ENCODE measurements at regions not wholly inside any gene's neighbourhood (a gene's known extent, or its start where the extent isn't known, plus 50 kb on each side); places are given as distances from the start of the nearest gene placed in this dataset.

- no peak for DNase-seq
- H3K27ac Mint-ChIP-seq = no peak overlapping the region
- H3K36me3 ChIP-seq (ENCODE audit: control insufficient read depth, insufficient read depth, low read length) = no peaks in the 10 kb centered on the region
- no peak for TF ChIP-seq CTCF (conservative IDR thresholded peaks at IDR 0.05)
- H3K27me3 Mint-ChIP-seq (ENCODE audit: insufficient read depth) = no peaks in the 10 kb centered on the region
- no peaks in the 10 kb centered on the region for H3K36me3 Mint-ChIP-seq (ENCODE audit: low read depth)
- no peak overlapping the region for H3K27ac ChIP-seq (ENCODE audit: low read depth, low read length)
- no peaks in the 10 kb centered on the region for H3K27me3 ChIP-seq (ENCODE audit: control insufficient read depth, insufficient read depth, low read length, poor library complexity, severe bottlenecking)
- WGBS, 2 experiments (ENCODE audit: insufficient coverage in 1 of 2, insufficient read length in 1 of 2) = 94% methylated on average over 1 of the region's 1 CpG; no CpG with 5 or more reads in 1 of the 2 experiments
- H3K9ac ChIP-seq (ENCODE audit: extremely low read depth, low read length, poor library complexity, severe bottlenecking) = no peak overlapping the region
- H3K9me3 ChIP-seq (ENCODE audit: control insufficient read depth, low read length) = peaks cover 2% of the 10 kb centered on the region
- no peaks in the 10 kb centered on the region for H3K9me3 Mint-ChIP-seq
- H3K4me1 ChIP-seq (ENCODE audit: control insufficient read depth, insufficient read depth, low read length) = peaks cover 8% of the 10 kb centered on the region
- no peak overlapping the region for H3K4me3 ChIP-seq (ENCODE audit: low read length)
- peaks cover 19% of the 10 kb centered on the region for H3K4me1 Mint-ChIP-seq
- H3K4me3 Mint-ChIP-seq = no peak overlapping the region
Measured at GRCh38 chr3:17806876-17807275, 64.4 kb upstream of the TBC1D5 start.

GRCh38 chr3:17806201-17806600, 63.8 kb upstream of the TBC1D5 start:
- Mint-ChIP-seq H3K27me3 (ENCODE audit: insufficient read depth) (no peaks in the 10 kb centered on the region), H3K9me3 (no peaks in the 10 kb centered on the region), H3K4me3 (no peak overlapping the region), H3K27ac (no peak overlapping the region), H3K4me1 (peaks cover 16% of the 10 kb centered on the region), H3K36me3 (ENCODE audit: low read depth) (no peaks in the 10 kb centered on the region)
- no peaks in the 10 kb centered on the region for H3K36me3 ChIP-seq (ENCODE audit: control insufficient read depth, insufficient read depth, low read length)
- no peak for TF ChIP-seq CTCF (conservative IDR thresholded peaks at IDR 0.05)
- peaks cover 6% of the 10 kb centered on the region for H3K4me1 ChIP-seq (ENCODE audit: control insufficient read depth, insufficient read depth, low read length)
- H3K27ac ChIP-seq (ENCODE audit: low read depth, low read length) = no peak overlapping the region
- DNase-seq = no peak
- H3K9ac ChIP-seq (ENCODE audit: extremely low read depth, low read length, poor library complexity, severe bottlenecking) = no peak overlapping the region
- no peak overlapping the region for H3K4me3 ChIP-seq (ENCODE audit: low read length)
- no peaks in the 10 kb centered on the region for H3K27me3 ChIP-seq (ENCODE audit: control insufficient read depth, insufficient read depth, low read length, poor library complexity, severe bottlenecking)
- 96 to 100% methylated on average over 5 of the region's 5 CpGs for WGBS, 2 experiments (ENCODE audit: insufficient coverage in 1 of 2, insufficient read length in 1 of 2)
- H3K9me3 ChIP-seq (ENCODE audit: control insufficient read depth, low read length) = no peaks in the 10 kb centered on the region

GRCh38 chr3:17805461-17805940, 63.1 kb upstream of the TBC1D5 start:
- H3K27ac Mint-ChIP-seq = no peak overlapping the region
- H3K36me3 Mint-ChIP-seq (ENCODE audit: low read depth) = no peaks in the 10 kb centered on the region
- no peak overlapping the region for H3K4me3 ChIP-seq (ENCODE audit: low read length)
- no peaks in the 10 kb centered on the region for H3K27me3 ChIP-seq (ENCODE audit: control insufficient read depth, insufficient read depth, low read length, poor library complexity, severe bottlenecking)
- no peak for DNase-seq
- no peak overlapping the region for H3K9ac ChIP-seq (ENCODE audit: extremely low read depth, low read length, poor library complexity, severe bottlenecking)
- 92% methylated on average over 1 of the region's 1 CpG; no CpG with 5 or more reads in 1 of the 2 experiments for WGBS, 2 experiments (ENCODE audit: insufficient coverage in 1 of 2, insufficient read length in 1 of 2)
- H3K27ac ChIP-seq (ENCODE audit: low read depth, low read length) = no peak overlapping the region
- H3K9me3 Mint-ChIP-seq = no peaks in the 10 kb centered on the region
- H3K4me1 Mint-ChIP-seq = peaks cover 15% of the 10 kb centered on the region
- peaks cover 6% of the 10 kb centered on the region for H3K4me1 ChIP-seq (ENCODE audit: control insufficient read depth, insufficient read depth, low read length)
- H3K4me3 Mint-ChIP-seq = no peak overlapping the region
- TF ChIP-seq CTCF (conservative IDR thresholded peaks at IDR 0.05) = no peak
- H3K36me3 ChIP-seq (ENCODE audit: control insufficient read depth, insufficient read depth, low read length) = no peaks in the 10 kb centered on the region
- H3K27me3 Mint-ChIP-seq (ENCODE audit: insufficient read depth) = no peaks in the 10 kb centered on the region
- no peaks in the 10 kb centered on the region for H3K9me3 ChIP-seq (ENCODE audit: control insufficient read depth, low read length)

Data from endodermal cell (in vitro differentiated cells).